ENCODE measurements at regions not wholly inside any gene's neighbourhood (a gene's known extent, or its start where the extent isn't known, plus 50 kb on each side); places are given as distances from the start of the nearest gene placed in this dataset.

GRCh38 chr1:80385650-80386049 is 1379.1 kb upstream of the ADGRL4 start:
- Histone ChIP-seq H4K8ac (ENCODE audit: extremely low read depth, insufficient read depth, low read length) (no peak overlapping the region), H3K9ac (replicated peaks in 1 of 4; ENCODE audit: extremely low read depth in 1 of 4, low read depth in 3 of 4, low read length in 3 of 4) (no peak overlapping the region), H3K4me1 (replicated peaks in 1 of 4; ENCODE audit: control insufficient read depth in 3 of 4, insufficient read depth in 4 of 4, low read length in 3 of 4) (no peaks in the 10 kb centered on the region), H3K27me3 (replicated peaks in 1 of 4; ENCODE audit: control insufficient read depth in 3 of 4, extremely low read depth in 1 of 4, insufficient read depth in 3 of 4, low read length in 3 of 4) (no peaks in the 10 kb centered on the region), H2BK5ac (ENCODE audit: low read depth, low read length) (no peak overlapping the region), H4K5ac (ENCODE audit: insufficient read length, low read depth, low read length) (no peak overlapping the region), H3K79me2 (ENCODE audit: control insufficient read depth in 1 of 2, insufficient read depth in 2 of 2, low read length in 2 of 2) (no peaks in the 10 kb centered on the region), H3K56ac (replicated peaks; ENCODE audit: insufficient read length, low read depth, low read length) (no peak overlapping the region), H3K18ac (ENCODE audit: extremely low read depth, low read length) (no peak overlapping the region), H2BK12ac (ENCODE audit: low read depth, low read length) (no peak overlapping the region), H4K20me1 (replicated peaks in 1 of 2; ENCODE audit: control insufficient read depth in 1 of 2, insufficient read depth in 2 of 2, low read length in 2 of 2) (no peaks in the 10 kb centered on the region), H3K9me3 (ENCODE audit: insufficient read depth in 2 of 2, low read depth in 1 of 2, low read length in 1 of 2) (no peaks in the 10 kb centered on the region), H2AFZ (ENCODE audit: low read length) (no peak overlapping the region), H3K4me2 (ENCODE audit: insufficient read depth in 1 of 2, low read depth in 2 of 2, low read length in 2 of 2) (no peak overlapping the region), H3K23ac (ENCODE audit: insufficient read length) (no peak overlapping the region), H3K79me1 (ENCODE audit: low read depth, low read length) (no peaks in the 10 kb centered on the region), H3K4me3 (ENCODE audit: extremely low read depth in 1 of 4, insufficient read depth in 2 of 4, low read depth in 3 of 4, low read length in 4 of 4) (no peak overlapping the region), H3K36me3 (ENCODE audit: control insufficient read depth in 2 of 4, insufficient read depth in 4 of 4, low read length in 3 of 4) (no peaks in the 10 kb centered on the region), H2BK15ac (ENCODE audit: low read length) (no peak overlapping the region), H4K91ac (replicated peaks; ENCODE audit: insufficient read length, low read length) (no peak overlapping the region), H3K23me2 (ENCODE audit: low read depth, low read length) (no peaks in the 10 kb centered on the region), H2AK5ac (ENCODE audit: low read depth, low read length) (no peak overlapping the region), H3K4ac (replicated peaks; ENCODE audit: insufficient read length, low read depth, low read length) (no peak overlapping the region), H3K14ac (ENCODE audit: insufficient read length) (no peak overlapping the region), H3K27ac (ENCODE audit: low read depth, low read length) (no peak overlapping the region), H2BK120ac (replicated peaks; ENCODE audit: low read depth, low read length) (no peak overlapping the region), H2BK20ac (ENCODE audit: low read length) (no peak overlapping the region)
- ChIA-PET POLR2A (ENCODE audit: partially characterized antibody) (no interaction called here), CTCF (ENCODE audit: partially characterized antibody) (interaction anchor here (0.7 kb wide), 1 partner anchor 225 kb away, joined by 3 read pairs; no protein-coding TSS in a partner anchor)
- DNase-seq (ENCODE audit: low read depth in 1 of 2, low spot score in 2 of 2), result no peak
- TF ChIP-seq ATF3 (IDR thresholded peaks at IDR 0.05; ENCODE audit: insufficient read depth, low read depth, low read length), result no peak
- no peak for TF ChIP-seq ASH2L (IDR thresholded peaks at IDR 0.05; ENCODE audit: low read length)
- TF ChIP-seq TCF12 (IDR thresholded peaks at IDR 0.05; ENCODE audit: low read depth, low read length), result no peak
- TF ChIP-seq CTBP2 (IDR thresholded peaks at IDR 0.05; ENCODE audit: borderline replicate concordance, insufficient read depth, insufficient read length, low read length), result no peak
- no peak for TF ChIP-seq CBX5 (IDR thresholded peaks at IDR 0.05; ENCODE audit: low read depth, low read length)
- no peak for TF ChIP-seq ATF2 (IDR thresholded peaks at IDR 0.05; ENCODE audit: low read length)
- FAIRE-seq, result no peak

Measured in H1 (cell line).